NCI-H128 (cell line): ENCODE measurements at regions not wholly inside any gene's neighbourhood (a gene's known extent, or its start where the extent isn't known, plus 50 kb on each side); places are given as distances from the start of the nearest gene placed in this dataset.
"Not testable (repeated sequence)": the region's sequence is repeated elsewhere in the genome, so short reads cannot be mapped to it uniquely, and the experiment has no call there.

Source experiments
- DNase-seq: peaks from one replicate; lab custom pipeline; 2025; ENCODE audit not compliant: unreplicated experiment; lab: John Stamatoyannopoulos, UW

- no peak for DNase-seq
These were observed 910.2 kb upstream of the NUDT12 start for GRCh38 chr5:104472811-104473210.

- peak; percentile 38 for DNase-seq
These were observed 893.5 kb upstream of the NUDT12 start for GRCh38 chr5:104456122-104456521.

- no peak for DNase-seq
These were observed 890.0 kb upstream of the NUDT12 start for GRCh38 chr5:104452550-104452949.

GRCh38 chr5:104451911-104452310 lies 889.3 kb upstream of the NUDT12 start:
- not testable (repeated sequence) for DNase-seq

- DNase-seq = no peak
These were observed 882.1 kb upstream of the NUDT12 start for GRCh38 chr5:104444656-104445055.

- no peak for DNase-seq
These were observed 881.1 kb upstream of the NUDT12 start for GRCh38 chr5:104443706-104444105.

GRCh38 chr5:104431981-104432380 lies 869.4 kb upstream of the NUDT12 start:
- DNase-seq = no peak

- DNase-seq = no peak
These were observed 868.5 kb upstream of the NUDT12 start for GRCh38 chr5:104431002-104431620.

GRCh38 chr5:104429911-104430310 lies 867.3 kb upstream of the NUDT12 start:
- DNase-seq = no peak

GRCh38 chr5:104421431-104421830 lies 858.8 kb upstream of the NUDT12 start:
- DNase-seq = no peak

GRCh38 chr5:104418056-104418455 lies 855.5 kb upstream of the NUDT12 start:
- DNase-seq = no peak

GRCh38 chr5:104412649-104413240 lies 850.2 kb upstream of the NUDT12 start:
- DNase-seq = no peak

- no peak for DNase-seq
These were observed 838.4 kb upstream of the NUDT12 start for GRCh38 chr5:104400941-104401340.

GRCh38 chr5:104385906-104386305 lies 823.3 kb upstream of the NUDT12 start:
- DNase-seq = no peak

- no peak for DNase-seq
These were observed 812.8 kb upstream of the NUDT12 start for GRCh38 chr5:104375345-104375744.

GRCh38 chr5:104372796-104373195 lies 810.2 kb upstream of the NUDT12 start:
- no peak for DNase-seq

- DNase-seq = no peak
These were observed 809.8 kb upstream of the NUDT12 start for GRCh38 chr5:104372376-104372775.

- DNase-seq = no peak
These were observed 807.9 kb upstream of the NUDT12 start for GRCh38 chr5:104370523-104370922.

GRCh38 chr5:104367978-104368377 lies 805.4 kb upstream of the NUDT12 start:
- DNase-seq = no peak

- DNase-seq = no peak
These were observed 801.0 kb upstream of the NUDT12 start for GRCh38 chr5:104363567-104363966.

- no peak for DNase-seq
These were observed 799.3 kb upstream of the NUDT12 start for GRCh38 chr5:104361932-104362331.

GRCh38 chr5:104355350-104355749 lies 792.8 kb upstream of the NUDT12 start:
- DNase-seq = no peak

- DNase-seq = no peak
These were observed 790.8 kb upstream of the NUDT12 start for GRCh38 chr5:104353371-104353770.
